ENCODE measurements at regions not wholly inside any gene's neighbourhood (a gene's known extent, or its start where the extent isn't known, plus 50 kb on each side); places are given as distances from the start of the nearest gene placed in this dataset.

GRCh38 chr4:111946800-111947199 lies 198.5 kb upstream of the FAM241A start:
- no peak for DNase-seq (ENCODE audit: low read depth)
- no peak for TF ChIP-seq CTCF (IDR thresholded peaks at IDR 0.05; ENCODE audit: control insufficient read depth, extremely low read depth, insufficient read depth)

DNA sequence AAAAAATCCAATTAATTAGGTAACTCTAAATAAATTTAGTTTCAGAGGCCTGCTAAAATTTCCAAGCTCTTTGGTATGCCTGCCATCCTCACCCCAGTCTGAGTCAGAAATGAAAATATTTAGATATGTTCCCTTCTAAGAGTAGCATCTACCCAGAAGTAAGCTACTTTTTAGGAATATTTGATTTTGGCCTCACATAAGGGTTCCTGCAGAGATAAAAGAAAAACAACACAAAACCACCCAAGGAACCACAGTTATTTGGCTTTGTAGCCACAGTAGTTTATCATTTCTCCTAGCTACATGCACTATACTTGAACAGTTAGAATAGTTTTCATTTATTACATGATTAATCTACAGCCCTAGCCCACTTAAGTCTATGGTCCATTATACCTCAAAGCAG lies 192.6 kb upstream of the FAM241A start:
- no peak for DNase-seq (ENCODE audit: low read depth)
- TF ChIP-seq CTCF (IDR thresholded peaks at IDR 0.05; ENCODE audit: control insufficient read depth, extremely low read depth, insufficient read depth), result no peak
- H3K4me3 ChIP-seq (ENCODE audit: low read depth, low read length), result no peak overlapping the region

More at GRCh38 chr4:111946800-111947199, 198.5 kb upstream of the FAM241A start:
- no peak overlapping the region for H3K4me3 ChIP-seq (ENCODE audit: low read depth, low read length)

DNA sequence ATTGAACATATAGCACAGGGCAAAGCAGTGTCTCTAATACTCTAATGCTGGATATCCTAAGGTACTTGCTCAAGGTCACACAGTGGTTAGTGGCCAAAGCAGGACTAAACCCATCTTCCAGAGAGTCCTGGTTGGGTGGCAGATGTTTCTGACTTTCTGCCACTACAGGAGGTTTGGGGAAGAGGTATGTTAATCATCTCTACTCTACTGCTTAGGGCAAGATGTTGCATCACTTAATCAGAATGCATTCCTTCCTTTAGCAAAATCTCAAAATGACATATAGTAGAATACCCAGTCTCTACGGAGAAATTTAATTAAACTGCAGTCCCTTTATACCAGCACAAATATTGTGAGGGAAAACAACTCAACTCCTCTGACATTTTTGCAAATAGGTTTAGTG lies 190.7 kb upstream of the FAM241A start:
- no peak for DNase-seq (ENCODE audit: low read depth)
- no peak overlapping the region for H3K4me3 ChIP-seq (ENCODE audit: low read depth, low read length)
- no peak for TF ChIP-seq CTCF (IDR thresholded peaks at IDR 0.05; ENCODE audit: control insufficient read depth, extremely low read depth, insufficient read depth)

DNA sequence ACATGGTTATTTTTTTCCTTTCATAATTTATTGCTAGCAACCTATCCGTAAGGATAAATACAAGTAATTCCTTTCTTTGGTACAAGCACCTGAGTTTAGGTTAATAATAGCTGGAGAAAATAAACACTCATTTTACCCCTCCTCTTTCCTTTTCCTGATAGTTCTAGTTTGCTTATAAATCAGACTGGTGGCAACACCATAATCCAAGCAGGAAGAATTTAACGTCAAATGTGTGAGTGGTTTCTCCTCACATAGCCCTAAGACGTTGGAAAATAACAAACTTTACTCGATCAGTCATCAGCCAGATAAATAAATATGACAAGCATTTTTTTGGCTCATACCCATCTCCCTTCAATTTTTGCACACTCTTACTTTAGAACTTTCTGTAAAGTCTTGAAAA lies 190.3 kb upstream of the FAM241A start:
- no peak for TF ChIP-seq CTCF (IDR thresholded peaks at IDR 0.05; ENCODE audit: control insufficient read depth, extremely low read depth, insufficient read depth)
- no peak overlapping the region for H3K4me3 ChIP-seq (ENCODE audit: low read depth, low read length)
- no peak for DNase-seq (ENCODE audit: low read depth)

- H3K4me3 ChIP-seq (ENCODE audit: low read depth, low read length), result no peak overlapping the region
- no peak for DNase-seq (ENCODE audit: low read depth)
- TF ChIP-seq CTCF (IDR thresholded peaks at IDR 0.05; ENCODE audit: control insufficient read depth, extremely low read depth, insufficient read depth), result no peak
Observed at GRCh38 chr4:111957116-111957515, 188.1 kb upstream of the FAM241A start.

DNA sequence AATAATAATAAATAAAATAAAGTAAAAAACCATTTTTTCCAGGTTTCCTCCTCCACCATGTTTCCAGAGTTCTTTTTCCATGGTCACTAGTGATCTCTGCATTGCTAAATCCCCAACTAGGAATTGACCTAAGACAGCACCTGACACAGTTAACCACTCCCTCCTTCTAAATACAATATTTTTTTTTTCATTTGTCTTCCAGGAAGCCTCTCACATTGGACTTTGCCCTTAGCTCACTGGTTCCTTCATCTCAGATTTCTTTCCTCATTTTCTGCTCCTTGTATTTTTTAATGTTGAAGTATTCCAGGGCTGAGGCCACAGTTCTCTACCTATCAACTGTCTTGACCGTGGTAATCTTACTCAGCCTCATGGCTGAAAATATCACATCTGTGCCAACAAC lies 187.3 kb upstream of the FAM241A start:
- TF ChIP-seq CTCF (IDR thresholded peaks at IDR 0.05; ENCODE audit: control insufficient read depth, extremely low read depth, insufficient read depth), result no peak
- no peak overlapping the region for H3K4me3 ChIP-seq (ENCODE audit: low read depth, low read length)
- DNase-seq (ENCODE audit: low read depth), result no peak

DNA sequence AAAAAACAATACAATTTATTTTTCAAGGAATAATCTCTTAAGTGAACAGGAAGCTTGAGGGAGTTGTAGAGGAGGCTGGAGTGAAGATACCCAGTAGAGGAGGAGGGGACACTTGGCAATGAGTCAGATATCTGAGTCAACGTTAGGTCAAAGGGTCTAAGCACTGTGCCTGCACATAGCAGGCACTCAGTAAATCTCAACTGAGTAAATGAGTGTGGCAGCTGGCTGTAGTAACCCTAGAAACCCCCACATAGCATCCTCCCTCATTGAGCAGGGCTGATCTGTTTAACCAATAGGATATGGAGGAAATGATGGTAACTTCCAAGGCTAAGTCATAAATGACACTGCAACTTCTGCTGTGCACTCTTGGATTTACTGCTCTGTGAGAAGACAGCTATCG lies 186.0 kb upstream of the FAM241A start:
- no peak overlapping the region for H3K4me3 ChIP-seq (ENCODE audit: low read depth, low read length)
- DNase-seq (ENCODE audit: low read depth), result no peak
- no peak for TF ChIP-seq CTCF (IDR thresholded peaks at IDR 0.05; ENCODE audit: control insufficient read depth, extremely low read depth, insufficient read depth)
